AG04449 (cell line): ENCODE measurements at regions not wholly inside any gene's neighbourhood (a gene's known extent, or its start where the extent isn't known, plus 50 kb on each side); places are given as distances from the start of the nearest gene placed in this dataset.
"Not testable (repeated sequence)": the region's sequence is repeated elsewhere in the genome, so short reads cannot be mapped to it uniquely, and the experiment has no call there.

Experiments
- CTCF ChIA-PET: fragments of 350-600 bp; formaldehyde crosslinking; extraction: SDS; loops from one replicate; lab custom pipeline; 2021; ENCODE audit warnings: antibody characterized with exemption; lab: Yijun Ruan, JAX
- POLR2A ChIA-PET: fragments of 400-600, 350-600 bp; formaldehyde crosslinking; extraction: SDS; loops from one replicate; lab custom pipeline; 2020; ENCODE audit warnings: antibody characterized with exemption, inconsistent platforms; lab: Yijun Ruan, JAX
- DNase-seq: peaks from one replicate; pipeline ENCODE4 v3.0.0-alpha.2; 2010; ENCODE audit warnings: low read depth, low spot score
- H3K4me3 ChIP-seq: 2 replicates; pipeline ENCODE4 v1.5.1; 2011; ENCODE audit warnings: low read depth, mild to moderate bottlenecking, control low read depth, low read length

GRCh38 chr1:223899775-223900174 is 54.0 kb upstream of the TP53BP2 start:
- POLR2A ChIA-PET, DNase-seq, H3K4me3 ChIP-seq, CTCF ChIA-PET: not testable (repeated sequence)

- CTCF ChIA-PET, POLR2A ChIA-PET: not testable (repeated sequence)
Observed at GRCh38 chr1:223897097-223897496, 51.4 kb upstream of the TP53BP2 start.

GRCh38 chr1:223895950-223896349 is 50.2 kb upstream of the TP53BP2 start:
- DNase-seq, CTCF ChIA-PET, POLR2A ChIA-PET, H3K4me3 ChIP-seq: not testable (repeated sequence)

More at GRCh38 chr1:223897097-223897496, 51.4 kb upstream of the TP53BP2 start:
- DNase-seq, H3K4me3 ChIP-seq: not testable (repeated sequence)
